ENCODE measurements at regions not wholly inside any gene's neighbourhood (a gene's known extent, or its start where the extent isn't known, plus 50 kb on each side); places are given as distances from the start of the nearest gene placed in this dataset.

GRCh38 chr11:28520291-28520690 is 412.1 kb downstream of the METTL15 start:
- in situ Hi-C loops (cut with MboI; ENCODE audit: low sequenced_read_pairs in 4 of 4) (no loop called here), intact Hi-C loops (cut with DNase I; ENCODE audit: low total_unique reads) (no loop called here)
- no peaks in the 10 kb centered on the region for H3K36me3 ChIP-seq
- no peak for ATAC-seq
- no peaks in the 10 kb centered on the region for H3K27me3 ChIP-seq
- TF ChIP-seq POLR2A (IDR thresholded peaks at IDR 0.05) (no peak), CTCF (IDR thresholded peaks at IDR 0.05 in 4 of 5, conservative IDR thresholded peaks at IDR 0.05 in 1 of 5) (no peak)
- no peak for DNase-seq
- no peaks in the 10 kb centered on the region for H3K4me1 ChIP-seq
- no peak overlapping the region for H3K4me3 ChIP-seq
- H3K27ac ChIP-seq = no peak overlapping the region
- H3K9me3 ChIP-seq = no peaks in the 10 kb centered on the region

- no peaks in the 10 kb centered on the region for H3K4me1 ChIP-seq
- H3K36me3 ChIP-seq = no peaks in the 10 kb centered on the region
- no peak for TF ChIP-seq CTCF (IDR thresholded peaks at IDR 0.05 in 4 of 5, conservative IDR thresholded peaks at IDR 0.05 in 1 of 5)
- TF ChIP-seq POLR2A (IDR thresholded peaks at IDR 0.05) = no peak
- in situ Hi-C loops (cut with MboI; ENCODE audit: low sequenced_read_pairs in 4 of 4) (no loop called here), intact Hi-C loops (cut with DNase I; ENCODE audit: low total_unique reads) (no loop called here)
- no peaks in the 10 kb centered on the region for H3K27me3 ChIP-seq
- no peak overlapping the region for H3K27ac ChIP-seq
- DNase-seq (no peak), ATAC-seq (no peak)
- no peaks in the 10 kb centered on the region for H3K9me3 ChIP-seq
- H3K4me3 ChIP-seq = no peak overlapping the region
Observed at GRCh38 chr11:28518825-28519224, 410.6 kb downstream of the METTL15 start.

GRCh38 chr11:28517621-28518020 is 409.4 kb downstream of the METTL15 start:
- Histone ChIP-seq H3K9me3 (no peaks in the 10 kb centered on the region), H3K36me3 (no peaks in the 10 kb centered on the region), H3K4me3 (no peak overlapping the region), H3K27me3 (no peaks in the 10 kb centered on the region), H3K4me1 (no peaks in the 10 kb centered on the region), H3K27ac (no peak overlapping the region)
- ATAC-seq (no peak), DNase-seq (no peak)
- TF ChIP-seq POLR2A (IDR thresholded peaks at IDR 0.05) (no peak), CTCF (IDR thresholded peaks at IDR 0.05 in 4 of 5, conservative IDR thresholded peaks at IDR 0.05 in 1 of 5) (no peak)
- intact Hi-C loops (cut with DNase I; ENCODE audit: low total_unique reads) = no loop called here
- in situ Hi-C loops (cut with MboI; ENCODE audit: low sequenced_read_pairs in 4 of 4) = no loop called here

GRCh38 chr11:28514391-28514790 is 406.2 kb downstream of the METTL15 start:
- Histone ChIP-seq H3K4me3 (no peak overlapping the region), H3K27ac (no peak overlapping the region), H3K4me1 (no peaks in the 10 kb centered on the region), H3K9me3 (no peaks in the 10 kb centered on the region), H3K36me3 (no peaks in the 10 kb centered on the region), H3K27me3 (no peaks in the 10 kb centered on the region)
- ATAC-seq (no peak), DNase-seq (no peak)
- in situ Hi-C loops (cut with MboI; ENCODE audit: low sequenced_read_pairs in 4 of 4) = no loop called here
- intact Hi-C loops (cut with DNase I; ENCODE audit: low total_unique reads) = no loop called here
- TF ChIP-seq CTCF (IDR thresholded peaks at IDR 0.05 in 4 of 5, conservative IDR thresholded peaks at IDR 0.05 in 1 of 5) = no peak
- TF ChIP-seq POLR2A (IDR thresholded peaks at IDR 0.05) = no peak

GRCh38 chr11:28512143-28512756 is 404.1 kb downstream of the METTL15 start:
- intact Hi-C loops (cut with DNase I; ENCODE audit: low total_unique reads) (no loop called here), in situ Hi-C loops (cut with MboI; ENCODE audit: low sequenced_read_pairs in 4 of 4) (no loop called here)
- ATAC-seq (no peak), DNase-seq (no peak)
- no peaks in the 10 kb centered on the region for H3K9me3 ChIP-seq
- H3K4me3 ChIP-seq = no peak overlapping the region
- H3K27me3 ChIP-seq = no peaks in the 10 kb centered on the region
- H3K36me3 ChIP-seq = no peaks in the 10 kb centered on the region
- no peak for TF ChIP-seq POLR2A (IDR thresholded peaks at IDR 0.05)
- TF ChIP-seq CTCF (IDR thresholded peaks at IDR 0.05 in 4 of 5, conservative IDR thresholded peaks at IDR 0.05 in 1 of 5) = no peak
- no peaks in the 10 kb centered on the region for H3K4me1 ChIP-seq
- H3K27ac ChIP-seq = no peak overlapping the region
